GM12873 (cell line): ENCODE measurements at regions not wholly inside any gene's neighbourhood (a gene's known extent, or its start where the extent isn't known, plus 50 kb on each side); places are given as distances from the start of the nearest gene placed in this dataset.

ENCODE experiments used
- CTCF ChIP-seq: IDR thresholded peaks from 2 replicates; pipeline ENCODE4 v1.5.1; 2012; ENCODE audit warnings: low read depth, mild to moderate bottlenecking, moderate library complexity, low read length, control low read depth; ENCODE audit not compliant: insufficient read depth; ENCODE audit errors: missing control alignments

GRCh38 chr13:105019073-105019472 is 1516.4 kb downstream of the EFNB2 start:
- no peak for TF ChIP-seq CTCF

GRCh38 chr13:105016266-105016665 is 1519.2 kb downstream of the EFNB2 start:
- TF ChIP-seq CTCF: no peak

- TF ChIP-seq CTCF: no peak
These were observed 1526.9 kb downstream of the EFNB2 start for GRCh38 chr13:105008604-105009003.

- no peak for TF ChIP-seq CTCF
These were observed 1528.2 kb downstream of the EFNB2 start for GRCh38 chr13:105007166-105007808.

- TF ChIP-seq CTCF: no peak
These were observed 1539.4 kb downstream of the EFNB2 start for GRCh38 chr13:104996022-104996421.

- no peak for TF ChIP-seq CTCF
These were observed 1541.8 kb downstream of the EFNB2 start for GRCh38 chr13:104993708-104994107.

GRCh38 chr13:104987621-104988020 is 1547.8 kb downstream of the EFNB2 start:
- TF ChIP-seq CTCF: no peak
